SU-DHL-6 (cell line): ENCODE measurements at regions not wholly inside any gene's neighbourhood (a gene's known extent, or its start where the extent isn't known, plus 50 kb on each side); places are given as distances from the start of the nearest gene placed in this dataset.

Experiments used
- H2AFZ ChIP-seq: fragments of 200-600 bp; sonication (generic); 2 replicates; pipeline ENCODE4 v1.6.1; 2014; ENCODE audit warnings: low read depth, mild to moderate bottlenecking, moderate library complexity, mixed read lengths, antibody characterized with exemption, low read length; ENCODE audit not compliant: severe bottlenecking
- H3F3A ChIP-seq: fragments of 200-600 bp; shearing (Covaris generic); 2 replicates; pipeline ENCODE4 v1.6.0; 2016; ENCODE audit warnings: antibody characterized with exemption, mild to moderate bottlenecking; ENCODE audit not compliant: insufficient read depth
- H3K27ac ChIP-seq: fragments of 200-600 bp; sonication (generic); 2 replicates; pipeline ENCODE4 v1.5.1; 2016; ENCODE audit warnings: low read depth, mild to moderate bottlenecking, low read length, moderate library complexity, mixed read lengths
- H3K27me3 ChIP-seq: fragments of 200-600 bp; sonication (generic), shearing (Covaris generic); 2 replicates; pipeline ENCODE4 v1.6.0; 2014; ENCODE audit warnings: mild to moderate bottlenecking, low read length
- H3K36me3 ChIP-seq: fragments of 200-600 bp; sonication (generic); 2 replicates; pipeline ENCODE4 v1.6.1; 2014; ENCODE audit warnings: mild to moderate bottlenecking, low read length, mixed read lengths
- H3K4me2 ChIP-seq: fragments of 300-600, 200-600 bp; shearing (Covaris generic), sonication (generic); 2 replicates; pipeline ENCODE4 v1.6.0; 2014; ENCODE audit warnings: low read length, low read depth, mild to moderate bottlenecking; ENCODE audit not compliant: poor library complexity, severe bottlenecking
- H3K4me3 ChIP-seq: fragments of 200-600 bp; sonication (generic); 2 replicates; pipeline ENCODE4 v1.5.1; 2014; ENCODE audit warnings: antibody characterized with exemption, low read length, mild to moderate bottlenecking, mixed read lengths; ENCODE audit not compliant: insufficient read depth, poor library complexity, severe bottlenecking
- H3K79me2 ChIP-seq: fragments of 200-600 bp; sonication (generic); 2 replicates; pipeline ENCODE4 v1.6.1; 2014; ENCODE audit warnings: mild to moderate bottlenecking, low read length, moderate library complexity; ENCODE audit not compliant: insufficient read depth
- H3K9ac ChIP-seq: fragments of 200-600 bp; sonication (generic); 2 replicates; pipeline ENCODE4 v1.7.0; 2014; ENCODE audit warnings: mild to moderate bottlenecking, low read length
- H3K9me2 ChIP-seq: fragments of 200-600 bp; sonication (generic); replicated peaks from 2 replicates; pipeline ENCODE4 v1.6.1; 2014; ENCODE audit warnings: low read length; ENCODE audit not compliant: insufficient read depth
- H3K9me3 ChIP-seq: fragments of 200-600 bp; sonication (generic); 2 replicates; pipeline ENCODE4 v1.6.1; 2014; ENCODE audit warnings: low read length, mixed read lengths; ENCODE audit not compliant: insufficient read depth
- H4K20me1 ChIP-seq: fragments of 200-600 bp; sonication (generic); 2 replicates; pipeline ENCODE4 v1.6.1; 2014; ENCODE audit warnings: low read depth, mild to moderate bottlenecking, antibody characterized with exemption, low read length, moderate library complexity, mixed read lengths
- EZH2phosphoT487 ChIP-seq: fragments of 200-600 bp; sonication (generic), shearing (Covaris generic); conservative IDR thresholded peaks from 2 replicates; pipeline ENCODE4 v1.6.1; 2018; ENCODE audit warnings: mild to moderate bottlenecking, antibody characterized with exemption, low read length, moderate library complexity, mixed read lengths
- TF ChIP-seq, protein P1 (sequence below): fragments of 200-600 bp; sonication (generic); IDR thresholded peaks from one replicate; pipeline ENCODE4 v1.5.1; 2017; ENCODE audit warnings: antibody characterized with exemption, mild to moderate bottlenecking, low read length, moderate library complexity; ENCODE audit not compliant: insufficient read depth, poor library complexity, severe bottlenecking

DNA sequence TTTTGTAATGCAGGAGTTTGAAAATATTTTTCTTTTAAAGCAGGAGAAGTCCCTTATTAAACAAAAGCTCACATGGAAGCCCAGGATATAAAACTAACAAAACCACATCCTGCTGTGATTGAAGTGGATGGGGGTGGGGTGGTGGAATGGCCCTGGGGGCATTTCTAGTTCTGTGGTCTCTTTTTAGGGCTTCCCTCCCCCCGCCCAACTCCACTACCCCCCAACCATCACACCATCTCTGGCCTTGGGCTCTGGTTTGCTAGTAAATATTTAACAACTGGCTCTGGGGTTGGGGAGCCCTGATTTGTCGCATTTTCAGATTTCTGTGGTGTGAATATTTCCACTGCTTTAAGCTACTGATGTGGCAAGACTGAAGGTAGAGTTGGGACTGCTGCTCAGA lies 279.6 kb upstream of the PLET1 start:
- Histone ChIP-seq H3F3A (no peaks in the 10 kb centered on the region), H3K27me3 (no peaks in the 10 kb centered on the region), H3K4me2 (no peak overlapping the region)

DNA sequence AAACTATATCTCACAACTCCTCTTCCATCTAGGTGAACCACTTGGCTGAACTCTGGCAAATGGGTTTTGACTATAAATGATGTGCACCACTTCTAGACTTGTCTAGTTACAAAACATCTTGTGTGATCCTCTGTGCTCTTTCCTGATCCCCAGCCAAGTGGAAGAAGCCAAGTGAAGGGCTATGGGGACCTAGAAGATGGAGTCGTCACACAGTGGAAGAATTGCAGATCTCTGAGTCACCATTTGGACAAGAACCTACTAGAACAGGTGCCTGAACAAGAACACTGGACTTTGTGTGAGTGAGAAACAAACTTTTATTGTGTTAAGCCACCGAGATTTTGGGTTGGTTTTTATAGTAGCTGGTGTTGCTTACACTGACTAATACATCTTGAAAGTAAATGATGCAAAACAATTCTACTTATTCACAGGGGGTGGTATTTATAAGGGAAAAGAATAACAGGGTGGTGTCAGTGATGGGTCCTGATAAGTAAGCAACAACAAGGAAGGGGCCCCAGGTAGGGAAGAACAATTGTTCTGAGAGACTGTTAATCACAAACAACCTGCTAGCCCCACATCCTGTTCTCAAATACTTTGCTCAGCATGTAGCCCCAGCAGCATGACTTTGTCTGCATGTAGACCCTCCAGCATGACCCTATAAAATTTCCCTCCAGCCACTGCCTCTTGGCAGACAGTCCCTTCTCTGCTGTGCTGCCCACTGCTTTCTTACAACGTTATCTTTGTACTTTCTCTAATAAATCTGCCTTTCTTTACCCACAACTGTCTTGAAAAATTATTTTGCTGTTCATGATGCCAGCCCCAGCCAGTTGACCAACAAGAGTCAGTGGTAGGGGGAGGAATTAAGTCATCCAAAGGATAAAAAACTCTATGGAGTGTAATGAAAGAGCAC lies 280.7 kb upstream of the PLET1 start:
- TF ChIP-seq EZH2phosphoT487, result no peak
- TF ChIP-seq, protein P1, sequence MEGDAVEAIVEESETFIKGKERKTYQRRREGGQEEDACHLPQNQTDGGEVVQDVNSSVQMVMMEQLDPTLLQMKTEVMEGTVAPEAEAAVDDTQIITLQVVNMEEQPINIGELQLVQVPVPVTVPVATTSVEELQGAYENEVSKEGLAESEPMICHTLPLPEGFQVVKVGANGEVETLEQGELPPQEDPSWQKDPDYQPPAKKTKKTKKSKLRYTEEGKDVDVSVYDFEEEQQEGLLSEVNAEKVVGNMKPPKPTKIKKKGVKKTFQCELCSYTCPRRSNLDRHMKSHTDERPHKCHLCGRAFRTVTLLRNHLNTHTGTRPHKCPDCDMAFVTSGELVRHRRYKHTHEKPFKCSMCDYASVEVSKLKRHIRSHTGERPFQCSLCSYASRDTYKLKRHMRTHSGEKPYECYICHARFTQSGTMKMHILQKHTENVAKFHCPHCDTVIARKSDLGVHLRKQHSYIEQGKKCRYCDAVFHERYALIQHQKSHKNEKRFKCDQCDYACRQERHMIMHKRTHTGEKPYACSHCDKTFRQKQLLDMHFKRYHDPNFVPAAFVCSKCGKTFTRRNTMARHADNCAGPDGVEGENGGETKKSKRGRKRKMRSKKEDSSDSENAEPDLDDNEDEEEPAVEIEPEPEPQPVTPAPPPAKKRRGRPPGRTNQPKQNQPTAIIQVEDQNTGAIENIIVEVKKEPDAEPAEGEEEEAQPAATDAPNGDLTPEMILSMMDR, result no peak
- no peaks in the 10 kb centered on the region for H3K9me2 ChIP-seq
- no peak overlapping the region for H3K27ac ChIP-seq
- H4K20me1 ChIP-seq, result no peaks in the 10 kb centered on the region
- H3K4me3 ChIP-seq, result no peak overlapping the region
- no peak overlapping the region for H3K9ac ChIP-seq
- H2AFZ ChIP-seq, result no peak overlapping the region
- no peaks in the 10 kb centered on the region for H3K36me3 ChIP-seq
- H3K27me3 ChIP-seq, result no peaks in the 10 kb centered on the region
- no peak overlapping the region for H3K4me2 ChIP-seq
- H3K9me3 ChIP-seq, result no peaks in the 10 kb centered on the region
- no peaks in the 10 kb centered on the region for H3K79me2 ChIP-seq
- no peaks in the 10 kb centered on the region for H3F3A ChIP-seq

More for the DNA sequence above, 279.6 kb upstream of the PLET1 start:
- no peak overlapping the region for H2AFZ ChIP-seq
- H3K27ac ChIP-seq, result no peak overlapping the region
- no peaks in the 10 kb centered on the region for H3K36me3 ChIP-seq
- H3K4me3 ChIP-seq, result no peak overlapping the region
- H4K20me1 ChIP-seq, result no peaks in the 10 kb centered on the region
- no peaks in the 10 kb centered on the region for H3K9me2 ChIP-seq
- H3K9me3 ChIP-seq, result no peaks in the 10 kb centered on the region
- H3K9ac ChIP-seq, result no peak overlapping the region
- no peak for TF ChIP-seq EZH2phosphoT487
- TF ChIP-seq, protein P1, result no peak
- H3K79me2 ChIP-seq, result no peaks in the 10 kb centered on the region

DNA sequence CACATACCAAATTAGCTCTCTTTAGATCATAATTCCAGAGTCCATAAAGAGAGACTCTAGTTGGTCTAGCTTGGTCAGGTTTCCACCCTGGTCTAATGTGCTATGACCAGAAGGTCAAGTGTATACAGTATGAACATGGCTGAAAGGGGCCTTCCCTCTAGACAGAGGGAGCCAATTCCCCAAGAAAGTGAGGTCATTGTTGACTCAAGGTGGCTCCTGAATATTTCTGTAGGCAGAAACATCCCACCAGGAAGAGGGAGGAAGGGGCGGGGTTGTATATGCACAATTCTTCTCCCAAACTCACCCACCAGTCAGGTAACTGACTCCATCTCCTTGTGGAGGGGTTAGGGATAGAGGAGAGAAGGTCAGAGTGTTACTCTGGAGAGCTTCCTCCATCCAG lies 281.8 kb upstream of the PLET1 start:
- no peak overlapping the region for H2AFZ ChIP-seq
- H3K36me3 ChIP-seq, result no peaks in the 10 kb centered on the region
- no peaks in the 10 kb centered on the region for H4K20me1 ChIP-seq
- H3K4me2 ChIP-seq, result no peak overlapping the region
- H3K4me3 ChIP-seq, result no peak overlapping the region
- H3K79me2 ChIP-seq, result no peaks in the 10 kb centered on the region
- H3K9me2 ChIP-seq, result no peaks in the 10 kb centered on the region
- no peaks in the 10 kb centered on the region for H3F3A ChIP-seq
- no peak for TF ChIP-seq EZH2phosphoT487
- TF ChIP-seq, protein P1, result no peak
- H3K9me3 ChIP-seq, result no peaks in the 10 kb centered on the region
- no peak overlapping the region for H3K27ac ChIP-seq
- no peaks in the 10 kb centered on the region for H3K27me3 ChIP-seq
- H3K9ac ChIP-seq, result no peak overlapping the region
